ENCODE measurements at regions not wholly inside any gene's neighbourhood (a gene's known extent, or its start where the extent isn't known, plus 50 kb on each side); places are given as distances from the start of the nearest gene placed in this dataset.

GRCh38 chr14:58987591-58987990 is 200.9 kb upstream of the DAAM1 start:
- no peak for ATAC-seq
- TF ChIP-seq ZFP30 (CRISPR knock-in tag; IDR thresholded peaks at IDR 0.05) (no peak), GLIS3 (CRISPR knock-in tag; IDR thresholded peaks at IDR 0.05) (no peak), CSRNP3 (CRISPR knock-in tag; IDR thresholded peaks at IDR 0.05) (no peak), CREB5 (CRISPR knock-in tag; IDR thresholded peaks at IDR 0.05; ENCODE audit: low read depth) (no peak), POU6F1 (CRISPR knock-in tag; IDR thresholded peaks at IDR 0.05; ENCODE audit: borderline replicate concordance, low read depth) (no peak), TOX (CRISPR knock-in tag; IDR thresholded peaks at IDR 0.05; ENCODE audit: borderline replicate concordance) (no peak), ZC3H10 (CRISPR knock-in tag; IDR thresholded peaks at IDR 0.05) (no peak), ZFP3 (CRISPR knock-in tag; IDR thresholded peaks at IDR 0.05) (no peak), ZNF565 (CRISPR knock-in tag; conservative IDR thresholded peaks at IDR 0.05; ENCODE audit: low read depth) (no peak), ZNF8 (CRISPR knock-in tag; IDR thresholded peaks at IDR 0.05) (no peak), ESRRG (CRISPR knock-in tag; IDR thresholded peaks at IDR 0.05) (no peak), TCF4 (CRISPR knock-in tag; IDR thresholded peaks at IDR 0.05; ENCODE audit: borderline replicate concordance) (no peak), PPARA (CRISPR knock-in tag; IDR thresholded peaks at IDR 0.05; ENCODE audit: borderline replicate concordance) (no peak), SNAI2 (CRISPR knock-in tag; IDR thresholded peaks at IDR 0.05) (no peak), CSDC2 (CRISPR knock-in tag; IDR thresholded peaks at IDR 0.05) (no peak), BACH2 (CRISPR knock-in tag; IDR thresholded peaks at IDR 0.05; ENCODE audit: borderline replicate concordance) (no peak), PATZ1 (CRISPR knock-in tag; IDR thresholded peaks at IDR 0.05; ENCODE audit: borderline replicate concordance) (no peak)
- TF ChIP-seq, protein P1, sequence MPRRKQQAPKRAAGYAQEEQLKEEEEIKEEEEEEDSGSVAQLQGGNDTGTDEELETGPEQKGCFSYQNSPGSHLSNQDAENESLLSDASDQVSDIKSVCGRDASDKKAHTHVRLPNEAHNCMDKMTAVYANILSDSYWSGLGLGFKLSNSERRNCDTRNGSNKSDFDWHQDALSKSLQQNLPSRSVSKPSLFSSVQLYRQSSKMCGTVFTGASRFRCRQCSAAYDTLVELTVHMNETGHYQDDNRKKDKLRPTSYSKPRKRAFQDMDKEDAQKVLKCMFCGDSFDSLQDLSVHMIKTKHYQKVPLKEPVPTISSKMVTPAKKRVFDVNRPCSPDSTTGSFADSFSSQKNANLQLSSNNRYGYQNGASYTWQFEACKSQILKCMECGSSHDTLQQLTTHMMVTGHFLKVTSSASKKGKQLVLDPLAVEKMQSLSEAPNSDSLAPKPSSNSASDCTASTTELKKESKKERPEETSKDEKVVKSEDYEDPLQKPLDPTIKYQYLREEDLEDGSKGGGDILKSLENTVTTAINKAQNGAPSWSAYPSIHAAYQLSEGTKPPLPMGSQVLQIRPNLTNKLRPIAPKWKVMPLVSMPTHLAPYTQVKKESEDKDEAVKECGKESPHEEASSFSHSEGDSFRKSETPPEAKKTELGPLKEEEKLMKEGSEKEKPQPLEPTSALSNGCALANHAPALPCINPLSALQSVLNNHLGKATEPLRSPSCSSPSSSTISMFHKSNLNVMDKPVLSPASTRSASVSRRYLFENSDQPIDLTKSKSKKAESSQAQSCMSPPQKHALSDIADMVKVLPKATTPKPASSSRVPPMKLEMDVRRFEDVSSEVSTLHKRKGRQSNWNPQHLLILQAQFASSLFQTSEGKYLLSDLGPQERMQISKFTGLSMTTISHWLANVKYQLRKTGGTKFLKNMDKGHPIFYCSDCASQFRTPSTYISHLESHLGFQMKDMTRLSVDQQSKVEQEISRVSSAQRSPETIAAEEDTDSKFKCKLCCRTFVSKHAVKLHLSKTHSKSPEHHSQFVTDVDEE (CRISPR knock-in tag; IDR thresholded peaks at IDR 0.05): no peak

DNA sequence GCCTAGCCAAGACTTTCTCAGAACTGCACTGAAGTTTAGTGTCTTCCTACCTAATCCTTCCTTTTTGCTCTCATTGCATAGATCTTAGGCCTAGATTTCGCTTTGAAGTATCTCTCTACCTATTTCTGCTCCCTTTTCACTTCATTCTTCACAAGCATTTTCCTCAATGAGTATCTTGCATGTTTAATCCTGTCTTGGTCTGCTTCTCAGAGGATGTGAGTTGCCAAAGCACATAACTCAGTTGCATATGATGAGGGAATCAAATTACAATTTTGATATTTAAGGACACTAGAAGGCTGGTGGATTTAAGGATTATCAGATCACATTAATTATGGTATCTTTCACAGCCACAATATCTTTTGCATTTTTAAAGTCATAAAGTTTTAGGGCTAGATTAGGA is 195.5 kb upstream of the DAAM1 start:
- TF ChIP-seq CSRNP3 (CRISPR knock-in tag; IDR thresholded peaks at IDR 0.05) (no peak), ZNF8 (CRISPR knock-in tag; IDR thresholded peaks at IDR 0.05) (no peak), ARNTL (CRISPR knock-in tag; IDR thresholded peaks at IDR 0.05; ENCODE audit: borderline replicate concordance, low read depth) (no peak), SNAI2 (CRISPR knock-in tag; IDR thresholded peaks at IDR 0.05) (no peak), ESRRG (CRISPR knock-in tag; IDR thresholded peaks at IDR 0.05) (no peak), ZNF70 (CRISPR knock-in tag; IDR thresholded peaks at IDR 0.05) (no peak), POU6F1 (CRISPR knock-in tag; IDR thresholded peaks at IDR 0.05; ENCODE audit: borderline replicate concordance, low read depth) (no peak), ISL1 (CRISPR knock-in tag; IDR thresholded peaks at IDR 0.05) (no peak), PATZ1 (CRISPR knock-in tag; IDR thresholded peaks at IDR 0.05; ENCODE audit: borderline replicate concordance) (no peak), TCF4 (CRISPR knock-in tag; IDR thresholded peaks at IDR 0.05; ENCODE audit: borderline replicate concordance) (no peak), ZNF565 (CRISPR knock-in tag; conservative IDR thresholded peaks at IDR 0.05; ENCODE audit: low read depth) (no peak), ZFP3 (CRISPR knock-in tag; IDR thresholded peaks at IDR 0.05) (no peak)
- no peak for ATAC-seq
